Panc1 (cell line): ENCODE measurements at regions not wholly inside any gene's neighbourhood (a gene's known extent, or its start where the extent isn't known, plus 50 kb on each side); places are given as distances from the start of the nearest gene placed in this dataset.

ENCODE experiments used
- ATAC-seq: fragments of 200-7000 bp; cut with Tn5 transposase; 2 replicates; pipeline ENCODE4 v1.9.1; 2020; ENCODE audit warnings: mild to moderate bottlenecking, moderate library complexity
- BruUV-seq: library from RNA; stranded (reverse); fragments of 400-500 nt; replicated peaks from 2 replicates; lab custom pipeline; 2021; lab: Mats Ljungman, UMichigan
- CTCF ChIA-PET: fragments of 300-600 bp; sonication (Branson Sonifier 250); formaldehyde crosslinking; loops from one replicate; lab custom pipeline; 2022; ENCODE audit warnings: antibody characterized with exemption; lab: Charles Lee
- POLR2A ChIA-PET: fragments of 300-600 bp; sonication (Branson Sonifier 250); formaldehyde crosslinking; loops from one replicate; lab custom pipeline; 2022; ENCODE audit warnings: antibody characterized with exemption; lab: Charles Lee
- DNase-seq: peaks from one replicate; pipeline ENCODE4 v3.0.0-alpha.2; 2010; ENCODE audit warnings: low read depth, low spot score
- H3K27ac ChIP-seq: 2 replicates; pipeline ENCODE4 v1.5.1; 2011; ENCODE audit warnings: mild to moderate bottlenecking, low read length, inconsistent platforms
- H3K27me3 ChIP-seq: fragments of 200-500 bp; sonication (Bioruptor generic); 2 replicates; pipeline ENCODE4 v1.6.0; 2014; ENCODE audit warnings: low read length, inconsistent platforms; ENCODE audit not compliant: control insufficient read depth, insufficient read depth
- H3K36me3 ChIP-seq: fragments of 200-500 bp; sonication (Bioruptor generic); 2 replicates; pipeline ENCODE4 v1.5.1; 2014; ENCODE audit warnings: inconsistent platforms, mild to moderate bottlenecking, low read length, moderate library complexity; ENCODE audit not compliant: control insufficient read depth, insufficient read depth
- H3K4me1 ChIP-seq: 2 replicates; pipeline ENCODE4 v1.5.1; 2011; ENCODE audit warnings: inconsistent platforms, mild to moderate bottlenecking, low read length, moderate library complexity; ENCODE audit not compliant: control insufficient read depth, insufficient read depth
- H3K4me3 ChIP-seq, 2 experiments: 2 replicates each; pipeline ENCODE4 v1.5.1; 2011 to 2012; ENCODE audit warnings: low read depth in 2 of 2, low read length in 2 of 2, mild to moderate bottlenecking in 2 of 2, inconsistent platforms in 1 of 2, moderate library complexity in 1 of 2
- H3K9me3 ChIP-seq: fragments of 200-500 bp; sonication (Bioruptor generic); 2 replicates; pipeline ENCODE4 v1.5.1; 2014; ENCODE audit warnings: low read depth, mild to moderate bottlenecking, inconsistent platforms, low read length, moderate library complexity; ENCODE audit not compliant: control insufficient read depth, insufficient read depth
- CTCF ChIP-seq: fragments of 450-650 bp; IDR thresholded peaks from 2 replicates; pipeline ENCODE4 v1.5.1; 2017; ENCODE audit warnings: mild to moderate bottlenecking
- POLR2AphosphoS5 ChIP-seq: IDR thresholded peaks from 2 replicates; pipeline ENCODE4 v1.6.1; 2012; ENCODE audit warnings: mild to moderate bottlenecking, low read depth, low read length, moderate library complexity
- SIN3A ChIP-seq: IDR thresholded peaks from 2 replicates; pipeline ENCODE4 v1.6.1; 2012; ENCODE audit warnings: low read depth, mild to moderate bottlenecking, low read length, moderate library complexity, borderline replicate concordance; ENCODE audit not compliant: insufficient read depth
- TCF7L2 ChIP-seq: IDR thresholded peaks from 2 replicates; pipeline ENCODE4 v1.6.1; 2011; ENCODE audit warnings: mild to moderate bottlenecking, low read depth, low read length, inconsistent platforms
- in situ Hi-C: cut with HindIII; loops from 2 replicates; pipeline ENCODE4 v1.10.0; 2016; ENCODE audit warnings: low sequenced_read_pairs, low pct_unique_long_range_greater_than_20kb
- intact Hi-C: fragments of 100-400 bp; cut with micrococcal nuclease; formaldehyde crosslinking; loops from one replicate; pipeline ENCODE4 v1.10.0; 2022; ENCODE audit not compliant: unreplicated experiment
- TF ChIP-seq, protein P1 (sequence below), 2 experiments: IDR thresholded peaks; 2 replicates each; pipeline ENCODE4 v1.6.1; 2011 to 2012; ENCODE audit warnings: low read depth in 2 of 2, control low read depth in 1 of 2, low read length in 1 of 2, mild to moderate bottlenecking in 1 of 2, moderate library complexity in 1 of 2; ENCODE audit not compliant: insufficient read depth in 1 of 2

GRCh38 chr7:94277236-94277635, 117.5 kb upstream of the COL1A2 start:
- intact Hi-C loops (no loop called here), in situ Hi-C loops (no loop called here)
- ChIA-PET CTCF (no interaction called here), POLR2A (no interaction called here)
- Histone ChIP-seq H3K36me3 (no peaks in the 10 kb centered on the region), H3K9me3 (no peaks in the 10 kb centered on the region), H3K4me3 (no peak overlapping the region), H3K4me1 (no peaks in the 10 kb centered on the region), H3K27ac (no peak overlapping the region), H3K27me3 (no peaks in the 10 kb centered on the region; the same call in none of the 2 replicates)
- ATAC-seq (no peak), DNase-seq (no peak)
- TF ChIP-seq CTCF: no peak
- TF ChIP-seq POLR2AphosphoS5: no peak
- no peak for TF ChIP-seq SIN3A
- no peak for TF ChIP-seq TCF7L2
- TF ChIP-seq, protein P1, sequence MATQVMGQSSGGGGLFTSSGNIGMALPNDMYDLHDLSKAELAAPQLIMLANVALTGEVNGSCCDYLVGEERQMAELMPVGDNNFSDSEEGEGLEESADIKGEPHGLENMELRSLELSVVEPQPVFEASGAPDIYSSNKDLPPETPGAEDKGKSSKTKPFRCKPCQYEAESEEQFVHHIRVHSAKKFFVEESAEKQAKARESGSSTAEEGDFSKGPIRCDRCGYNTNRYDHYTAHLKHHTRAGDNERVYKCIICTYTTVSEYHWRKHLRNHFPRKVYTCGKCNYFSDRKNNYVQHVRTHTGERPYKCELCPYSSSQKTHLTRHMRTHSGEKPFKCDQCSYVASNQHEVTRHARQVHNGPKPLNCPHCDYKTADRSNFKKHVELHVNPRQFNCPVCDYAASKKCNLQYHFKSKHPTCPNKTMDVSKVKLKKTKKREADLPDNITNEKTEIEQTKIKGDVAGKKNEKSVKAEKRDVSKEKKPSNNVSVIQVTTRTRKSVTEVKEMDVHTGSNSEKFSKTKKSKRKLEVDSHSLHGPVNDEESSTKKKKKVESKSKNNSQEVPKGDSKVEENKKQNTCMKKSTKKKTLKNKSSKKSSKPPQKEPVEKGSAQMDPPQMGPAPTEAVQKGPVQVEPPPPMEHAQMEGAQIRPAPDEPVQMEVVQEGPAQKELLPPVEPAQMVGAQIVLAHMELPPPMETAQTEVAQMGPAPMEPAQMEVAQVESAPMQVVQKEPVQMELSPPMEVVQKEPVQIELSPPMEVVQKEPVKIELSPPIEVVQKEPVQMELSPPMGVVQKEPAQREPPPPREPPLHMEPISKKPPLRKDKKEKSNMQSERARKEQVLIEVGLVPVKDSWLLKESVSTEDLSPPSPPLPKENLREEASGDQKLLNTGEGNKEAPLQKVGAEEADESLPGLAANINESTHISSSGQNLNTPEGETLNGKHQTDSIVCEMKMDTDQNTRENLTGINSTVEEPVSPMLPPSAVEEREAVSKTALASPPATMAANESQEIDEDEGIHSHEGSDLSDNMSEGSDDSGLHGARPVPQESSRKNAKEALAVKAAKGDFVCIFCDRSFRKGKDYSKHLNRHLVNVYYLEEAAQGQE (IDR thresholded peaks at IDR 0.05; ENCODE audit: insufficient read depth in 1 of 2, low read depth in 2 of 2, low read length in 1 of 2): no peak
- no TSS peak for BruUV-seq

DNA sequence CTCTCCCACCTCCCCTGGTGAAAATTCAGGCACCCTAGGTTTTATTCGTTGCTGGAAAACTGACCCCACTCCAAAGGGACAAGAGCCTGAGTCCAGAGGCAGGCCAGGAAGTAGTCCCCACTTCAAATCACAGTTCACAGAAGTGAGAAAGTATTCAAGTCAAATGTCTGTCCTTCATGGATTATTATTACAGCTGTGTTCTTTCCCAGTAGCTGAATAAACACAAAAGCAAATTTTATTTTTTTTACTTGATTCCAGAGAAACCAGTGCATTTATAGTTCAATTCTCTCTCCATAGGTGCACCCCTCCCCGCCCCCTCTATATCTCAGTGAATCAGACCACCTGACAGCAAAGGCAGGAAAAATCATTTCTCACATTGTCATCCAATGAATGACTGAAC, 113.8 kb upstream of the COL1A2 start:
- H3K4me3 ChIP-seq: no peak overlapping the region
- no peaks in the 10 kb centered on the region for H3K4me1 ChIP-seq
- ATAC-seq (no peak), DNase-seq (no peak)
- no peaks in the 10 kb centered on the region for H3K36me3 ChIP-seq
- intact Hi-C loops: no loop called here
- H3K9me3 ChIP-seq: no peaks in the 10 kb centered on the region
- BruUV-seq: no TSS peak
- POLR2A ChIA-PET: no interaction called here
- in situ Hi-C loops: no loop called here
- no peak overlapping the region for H3K27ac ChIP-seq
- CTCF ChIA-PET: no interaction called here
- H3K27me3 ChIP-seq: peaks cover 3% of the 10 kb centered on the region
- TF ChIP-seq, protein P1 (IDR thresholded peaks at IDR 0.05; ENCODE audit: insufficient read depth in 1 of 2, low read depth in 2 of 2, low read length in 1 of 2): no peak
- TF ChIP-seq SIN3A: no peak
- no peak for TF ChIP-seq TCF7L2
- TF ChIP-seq POLR2AphosphoS5: no peak
- TF ChIP-seq CTCF: no peak
